H7 (cell line): ENCODE measurements at regions not wholly inside any gene's neighbourhood (a gene's known extent, or its start where the extent isn't known, plus 50 kb on each side); places are given as distances from the start of the nearest gene placed in this dataset.

ENCODE experiments used
- DNase-seq: peaks from one replicate; pipeline ENCODE4 v3.0.0; 2012
- H3K27me3 ChIP-seq: 2 replicates; pipeline ENCODE4 v1.6.0; 2011; ENCODE audit warnings: mild to moderate bottlenecking, low read length; ENCODE audit not compliant: control insufficient read depth, insufficient read depth
- H3K36me3 ChIP-seq: replicated peaks from 2 replicates; pipeline ENCODE4 v1.5.1; 2011; ENCODE audit warnings: low read length; ENCODE audit not compliant: control insufficient read depth, insufficient read depth
- H3K4me3 ChIP-seq: 2 replicates; pipeline ENCODE4 v1.5.1; 2011; ENCODE audit warnings: low read depth, mild to moderate bottlenecking, control low read depth, low read length, moderate library complexity; ENCODE audit not compliant: insufficient read depth

GRCh38 chr12:114790276-114790675 is 106.3 kb upstream of the TBX3 start:
- DNase-seq = no peak
- no peak overlapping the region for H3K4me3 ChIP-seq
- no peaks in the 10 kb centered on the region for H3K36me3 ChIP-seq
- H3K27me3 ChIP-seq = no peaks in the 10 kb centered on the region

DNA sequence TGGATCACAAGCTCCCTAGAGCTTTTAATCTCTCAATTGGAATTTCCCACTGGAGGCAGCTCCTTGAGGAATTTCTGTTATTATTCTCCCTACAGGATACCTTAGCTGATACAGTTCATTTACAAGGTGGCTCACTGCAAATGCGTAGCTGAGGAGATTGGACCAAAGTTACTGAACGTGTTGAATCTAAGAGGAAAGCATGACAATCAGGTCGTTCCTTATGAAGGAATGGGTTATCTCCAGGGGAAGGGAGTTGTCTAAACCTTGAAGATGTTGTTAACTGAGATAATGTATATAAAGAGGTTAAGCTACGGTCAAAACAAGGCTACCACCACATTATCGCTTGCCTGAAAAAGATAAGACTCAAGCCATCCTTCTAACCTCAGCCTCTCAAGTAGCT is 105.8 kb upstream of the TBX3 start:
- H3K4me3 ChIP-seq = no peak overlapping the region
- H3K27me3 ChIP-seq = no peaks in the 10 kb centered on the region
- no peaks in the 10 kb centered on the region for H3K36me3 ChIP-seq
- DNase-seq = no peak

GRCh38 chr12:114789276-114789675 is 105.3 kb upstream of the TBX3 start:
- DNase-seq = no peak
- Histone ChIP-seq H3K36me3 (no peaks in the 10 kb centered on the region), H3K4me3 (no peak overlapping the region), H3K27me3 (no peaks in the 10 kb centered on the region)

- DNase-seq = no peak
- Histone ChIP-seq H3K36me3 (no peaks in the 10 kb centered on the region), H3K27me3 (no peaks in the 10 kb centered on the region; the same call in none of the 2 replicates), H3K4me3 (no peak overlapping the region)
Observed at GRCh38 chr12:114784526-114784925, 100.6 kb upstream of the TBX3 start.

- Histone ChIP-seq H3K27me3 (peaks cover 1% of the 10 kb centered on the region), H3K36me3 (no peaks in the 10 kb centered on the region), H3K4me3 (no peak overlapping the region)
- peak; percentile 36 for DNase-seq
Observed at GRCh38 chr12:114783089-114783618, 99.2 kb upstream of the TBX3 start.

DNA sequence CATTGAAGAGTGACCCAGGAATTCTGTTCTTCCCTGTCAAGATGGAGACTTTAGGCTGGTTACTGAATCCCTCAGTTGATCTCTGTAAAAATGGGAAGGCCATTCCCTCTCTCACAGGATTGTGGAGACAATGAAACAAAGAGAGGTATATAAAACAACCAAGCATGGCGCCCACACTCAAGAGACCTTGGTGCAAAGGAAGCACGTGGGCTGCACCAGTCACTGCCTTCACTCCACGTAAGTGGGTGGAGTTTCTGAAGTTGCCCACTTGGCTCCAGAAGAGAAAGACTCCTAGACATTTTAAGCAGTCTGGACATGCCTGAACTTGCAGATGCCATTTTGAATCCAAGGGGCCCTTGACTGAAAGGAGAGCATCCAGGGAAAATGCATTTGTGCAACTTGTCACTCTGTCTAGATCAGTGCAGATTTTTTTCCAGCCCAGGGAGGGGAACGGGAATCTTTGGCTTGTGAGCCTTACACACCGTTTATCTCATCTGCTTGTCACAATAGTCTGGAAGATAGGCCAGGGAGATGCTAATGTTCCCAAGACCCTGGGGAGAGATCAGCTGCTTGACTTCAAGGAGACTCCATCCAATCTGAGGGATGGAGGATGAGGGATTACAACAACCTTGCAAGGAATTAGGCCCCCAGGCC is 96.9 kb upstream of the TBX3 start:
- Histone ChIP-seq H3K4me3 (no peak overlapping the region), H3K36me3 (no peaks in the 10 kb centered on the region)

DNA sequence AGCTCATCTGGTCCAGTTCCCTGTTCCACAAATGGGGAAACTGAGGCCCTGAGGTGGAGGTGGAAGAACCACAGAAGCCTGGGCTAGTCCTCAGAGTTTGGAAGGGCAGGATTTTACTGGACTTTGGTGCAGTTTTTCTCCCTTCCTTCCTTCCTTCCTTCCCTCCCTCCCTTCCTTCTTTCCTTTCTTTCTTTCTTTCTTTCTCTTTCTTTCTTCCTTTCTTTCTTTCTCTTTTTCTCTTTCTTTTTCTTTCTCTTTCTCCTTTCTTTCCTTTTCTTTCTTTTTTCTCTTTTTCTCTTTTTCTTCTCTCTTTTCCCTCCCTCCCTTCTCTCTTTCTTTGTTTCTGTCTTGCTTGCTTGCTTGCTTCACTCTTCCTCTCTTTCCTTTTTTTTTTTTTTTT is 95.7 kb upstream of the TBX3 start:
- Histone ChIP-seq H3K4me3 (no peak overlapping the region), H3K36me3 (no peaks in the 10 kb centered on the region), H3K27me3 (peaks cover 1% of the 10 kb centered on the region)
- no peak for DNase-seq

More for the DNA sequence above, 96.9 kb upstream of the TBX3 start:
- no peak for DNase-seq
- peaks cover 1% of the 10 kb centered on the region for H3K27me3 ChIP-seq

DNA sequence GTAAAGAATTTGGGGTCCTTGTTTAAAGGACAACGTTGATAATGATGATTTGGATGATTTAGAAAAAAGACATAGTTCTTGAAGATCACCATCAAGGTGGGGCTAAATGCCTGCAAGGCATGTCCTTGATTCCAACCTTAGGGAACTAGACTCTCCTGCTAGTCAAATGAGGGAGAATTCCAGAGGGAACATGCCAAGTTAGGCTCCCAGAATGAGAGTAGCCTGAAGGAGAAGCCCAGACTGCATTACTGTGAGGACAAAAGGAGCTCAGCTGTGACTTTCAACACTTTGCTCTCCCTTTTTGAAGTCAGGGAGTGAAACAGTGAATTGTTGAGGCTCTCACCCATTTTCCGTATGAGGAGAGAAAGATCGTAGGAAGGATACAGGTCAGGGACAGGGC is 95.2 kb upstream of the TBX3 start:
- no peak overlapping the region for H3K4me3 ChIP-seq
- no peaks in the 10 kb centered on the region for H3K36me3 ChIP-seq
- H3K27me3 ChIP-seq = peaks cover 1% of the 10 kb centered on the region
- no peak for DNase-seq

- H3K4me3 ChIP-seq = no peak overlapping the region
- no peak for DNase-seq
Observed at GRCh38 chr12:114776731-114777442, 92.9 kb upstream of the TBX3 start.

GRCh38 chr12:114774699-114775098 is 90.7 kb upstream of the TBX3 start:
- Histone ChIP-seq H3K4me3 (no peak overlapping the region), H3K27me3 (peaks cover 1% of the 10 kb centered on the region)
- no peak for DNase-seq

More at GRCh38 chr12:114776731-114777442, 92.9 kb upstream of the TBX3 start:
- peaks cover 1% of the 10 kb centered on the region for H3K27me3 ChIP-seq
- H3K36me3 ChIP-seq = no peaks in the 10 kb centered on the region

GRCh38 chr12:114774197-114774596 is 90.2 kb upstream of the TBX3 start:
- Histone ChIP-seq H3K4me3 (no peak overlapping the region), H3K36me3 (no peaks in the 10 kb centered on the region), H3K27me3 (no peaks in the 10 kb centered on the region)
- no peak for DNase-seq

More at GRCh38 chr12:114774699-114775098, 90.7 kb upstream of the TBX3 start:
- H3K36me3 ChIP-seq = no peaks in the 10 kb centered on the region

DNA sequence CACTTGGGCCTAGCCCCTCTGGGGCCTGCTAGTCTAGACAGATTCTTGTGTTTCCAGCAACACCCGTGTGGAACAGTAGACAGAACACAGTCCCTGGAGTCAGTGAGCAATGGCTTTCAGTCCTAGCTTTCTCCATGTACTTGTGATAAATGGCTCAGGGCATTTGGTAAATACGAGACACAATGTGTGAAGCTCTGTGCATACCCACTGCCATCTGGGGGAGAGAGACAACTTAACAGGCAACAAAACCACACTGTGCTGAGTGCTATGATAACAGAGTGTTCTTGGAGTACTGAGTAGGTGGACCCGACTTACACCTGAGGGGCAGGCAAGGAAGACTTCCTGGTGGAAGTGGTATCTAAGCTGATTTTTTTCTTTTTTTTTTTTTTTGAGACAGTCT is 86.3 kb upstream of the TBX3 start:
- no peak for DNase-seq
- Histone ChIP-seq H3K4me3 (no peak overlapping the region), H3K36me3 (no peaks in the 10 kb centered on the region), H3K27me3 (no peaks in the 10 kb centered on the region)

DNA sequence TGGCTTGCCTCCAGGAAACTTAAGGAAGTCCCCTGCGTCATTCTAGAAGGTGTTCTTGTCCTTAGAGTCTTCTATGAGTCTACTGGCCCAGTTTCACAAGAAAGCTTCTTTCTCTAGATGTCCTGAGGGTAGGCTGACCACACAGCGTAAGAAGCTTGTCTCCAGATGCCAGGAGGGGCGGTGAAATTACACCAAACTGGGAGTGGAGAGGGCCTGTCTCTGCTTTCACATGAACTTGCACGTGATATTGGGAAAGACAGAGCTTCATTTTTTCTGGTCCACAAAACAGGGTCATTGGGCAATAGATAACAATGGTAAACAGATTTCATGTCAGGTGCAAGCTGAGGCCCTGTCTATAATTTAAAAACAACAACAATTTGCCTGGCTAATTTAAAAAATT is 85.7 kb upstream of the TBX3 start:
- Histone ChIP-seq H3K27me3 (no peaks in the 10 kb centered on the region), H3K4me3 (no peak overlapping the region), H3K36me3 (no peaks in the 10 kb centered on the region)
- no peak for DNase-seq

DNA sequence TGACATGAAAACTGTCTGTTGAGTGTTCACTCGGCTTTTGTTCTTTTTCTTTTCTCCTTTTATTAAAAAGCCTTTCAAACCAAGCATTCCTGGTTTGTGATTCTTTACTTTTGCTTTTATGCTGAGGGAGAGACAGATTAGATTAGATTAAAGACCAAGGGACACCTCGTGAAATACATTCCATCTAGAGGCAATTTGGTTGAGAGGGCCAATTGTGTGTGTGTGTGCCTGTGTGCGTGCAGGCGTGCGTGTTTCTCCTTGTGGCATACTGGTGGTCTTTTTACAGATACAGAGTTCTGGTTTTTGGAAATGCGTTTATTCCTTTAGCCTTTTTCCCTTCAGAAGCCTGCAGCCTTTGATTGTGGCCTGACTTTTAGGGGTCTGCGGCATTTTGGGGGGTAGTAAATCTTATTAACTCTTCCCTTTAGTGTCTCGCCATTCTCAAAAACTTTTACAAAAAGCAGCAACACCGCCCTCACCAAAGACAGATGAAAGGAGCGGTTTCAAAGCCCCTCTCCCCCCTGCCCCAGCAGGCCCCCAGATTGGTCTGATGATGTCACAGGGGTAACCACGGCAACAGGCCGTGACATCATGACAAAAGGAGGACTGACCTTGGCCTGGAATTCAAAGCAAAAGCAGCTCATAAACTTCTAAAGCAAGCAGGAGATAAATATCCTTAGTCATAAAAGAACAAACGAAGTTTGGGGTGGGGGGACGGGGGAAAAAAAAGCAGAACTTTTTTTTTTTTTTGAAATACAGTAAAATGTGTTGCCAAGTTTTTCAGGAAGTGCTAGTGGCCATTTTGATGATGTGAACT is 84.1 kb upstream of the TBX3 start:
- no peaks in the 10 kb centered on the region for H3K36me3 ChIP-seq
- no peak for DNase-seq
- no peak overlapping the region for H3K4me3 ChIP-seq
- H3K27me3 ChIP-seq = no peaks in the 10 kb centered on the region
